GM23338 (cell line): ENCODE measurements at regions not wholly inside any gene's neighbourhood (a gene's known extent, or its start where the extent isn't known, plus 50 kb on each side); places are given as distances from the start of the nearest gene placed in this dataset.

Experiments
- ATAC-seq: fragments of 200-7000 bp; cut with Tn5 transposase; 3 replicates; pipeline ENCODE4 v1.9.1; 2020
- DNase-seq: peaks from one replicate; pipeline ENCODE4 v3.0.0-alpha.2; 2015; ENCODE audit warnings: low spot score
- H2AFZ ChIP-seq: fragments of 200-600 bp; sonication (generic); 2 replicates; pipeline ENCODE4 v1.8.0; 2016; ENCODE audit warnings: antibody characterized with exemption, mild to moderate bottlenecking, moderate library complexity
- H3F3A ChIP-seq: fragments of 200-600 bp; sonication (generic); replicated peaks from 2 replicates; pipeline ENCODE4 v1.8.0; 2017; ENCODE audit warnings: antibody characterized with exemption, mixed run types, low read depth
- H3K27ac ChIP-seq: fragments of 200-600 bp; sonication (generic); 2 replicates; pipeline ENCODE4 v1.6.1; 2016; ENCODE audit warnings: low read depth
- H3K27me3 ChIP-seq: fragments of 200-600 bp; sonication (generic); 2 replicates; pipeline ENCODE4 v1.8.0; 2016; ENCODE audit warnings: mild to moderate bottlenecking, mixed run types, moderate library complexity; ENCODE audit not compliant: insufficient read depth
- H3K36me3 ChIP-seq: fragments of 200-600 bp; sonication (generic); 2 replicates; pipeline ENCODE4 v1.8.0; 2016; ENCODE audit warnings: mild to moderate bottlenecking; ENCODE audit not compliant: insufficient read depth
- H3K4me1 ChIP-seq: fragments of 200-600 bp; sonication (generic); 2 replicates; pipeline ENCODE4 v1.8.0; 2016; ENCODE audit warnings: mild to moderate bottlenecking, moderate library complexity; ENCODE audit not compliant: insufficient read depth
- H3K4me2 ChIP-seq: fragments of 200-600 bp; sonication (generic); 2 replicates; pipeline ENCODE4 v1.7.1; 2017; ENCODE audit warnings: mixed run types
- H3K4me3 ChIP-seq: fragments of 200-600 bp; sonication (generic); 2 replicates; pipeline ENCODE4 v1.6.1; 2016; ENCODE audit warnings: mixed run types
- H3K79me2 ChIP-seq: fragments of 200-600 bp; sonication (generic); replicated peaks from 2 replicates; pipeline ENCODE4 v1.8.0; 2017; ENCODE audit warnings: mild to moderate bottlenecking; ENCODE audit not compliant: insufficient read depth
- H3K9me2 ChIP-seq: fragments of 200-600 bp; sonication (generic); 2 replicates; pipeline ENCODE4 v1.8.0; 2017; ENCODE audit not compliant: insufficient read depth
- H4K20me1 ChIP-seq: fragments of 200-600 bp; sonication (generic); replicated peaks from 2 replicates; pipeline ENCODE4 v1.8.0; 2017; ENCODE audit warnings: mild to moderate bottlenecking; ENCODE audit not compliant: insufficient read depth
- H3K27ac Mint-ChIP-seq: 2 replicates; pipeline ENCODE4 v1.8.0; 2020; ENCODE audit warnings: inconsistent platforms, mild to moderate bottlenecking, moderate library complexity, mixed read lengths
- H3K27me3 Mint-ChIP-seq: 3 replicates; pipeline ENCODE4 v1.8.0; 2022; ENCODE audit warnings: low read depth, mild to moderate bottlenecking, moderate library complexity, mixed read lengths, inconsistent platforms; ENCODE audit not compliant: insufficient read depth, poor library complexity
- H3K36me3 Mint-ChIP-seq: 3 replicates; pipeline ENCODE4 v1.8.0; 2021; ENCODE audit warnings: low read depth, mild to moderate bottlenecking, inconsistent platforms, moderate library complexity, mixed read lengths
- H3K4me1 Mint-ChIP-seq: 3 replicates; pipeline ENCODE4 v1.8.0; 2020; ENCODE audit warnings: mild to moderate bottlenecking, inconsistent platforms, mixed read lengths
- H3K4me3 Mint-ChIP-seq: 3 replicates; pipeline ENCODE4 v1.8.0; 2021; ENCODE audit warnings: moderate library complexity, mild to moderate bottlenecking, inconsistent platforms, mixed read lengths
- H3K9me3 Mint-ChIP-seq: 3 replicates; pipeline ENCODE4 v1.8.0; 2020; ENCODE audit warnings: moderate library complexity, mild to moderate bottlenecking, inconsistent platforms, mixed read lengths
- CREB1 ChIP-seq: fragments of 250-450 bp; sonication (Bioruptor Pico); IDR thresholded peaks from 2 replicates; pipeline ENCODE4 v1.5.0; 2020; ENCODE audit warnings: low read depth, mild to moderate bottlenecking, moderate library complexity
- EZH2 ChIP-seq: fragments of 200-600 bp; sonication (generic); IDR thresholded peaks from one replicate; pipeline ENCODE4 v1.8.0; 2017; ENCODE audit warnings: antibody characterized with exemption, mild to moderate bottlenecking, low read depth; ENCODE audit not compliant: unreplicated experiment
- NANOG ChIP-seq: IDR thresholded peaks from 2 replicates; pipeline ENCODE4 v1.6.1; 2016; ENCODE audit warnings: antibody characterized with exemption, borderline replicate concordance
- STAT1 ChIP-seq: IDR thresholded peaks from one replicate; pipeline ENCODE4 v1.6.1; 2016; ENCODE audit warnings: antibody characterized with exemption; ENCODE audit not compliant: unreplicated experiment
- TF ChIP-seq, protein P1 (sequence below), 2 experiments: fragments of 200-600 bp in 1 of 2; sonication (generic) in 1 of 2; conservative IDR thresholded peaks; 2 replicates each; pipeline versions ENCODE4 v1.5.1 to v1.6.1; 2016 to 2017; ENCODE audit warnings: antibody characterized with exemption in 2 of 2, low read depth in 2 of 2, mild to moderate bottlenecking in 2 of 2, moderate library complexity in 1 of 2
- TF ChIP-seq, protein P2 (sequence below): fragments of 250-450 bp; sonication (Bioruptor Pico); IDR thresholded peaks from 2 replicates; pipeline ENCODE4 v1.5.0; 2020; ENCODE audit warnings: mild to moderate bottlenecking, moderate library complexity
- TF ChIP-seq, protein P3 (sequence below): IDR thresholded peaks from one replicate; pipeline ENCODE4 v1.6.1; 2018; ENCODE audit warnings: antibody characterized with exemption; ENCODE audit not compliant: unreplicated experiment
- TF ChIP-seq, protein P4 (sequence below): IDR thresholded peaks from 2 replicates; pipeline ENCODE4 v1.6.1; 2016; ENCODE audit warnings: antibody characterized with exemption

DNA sequence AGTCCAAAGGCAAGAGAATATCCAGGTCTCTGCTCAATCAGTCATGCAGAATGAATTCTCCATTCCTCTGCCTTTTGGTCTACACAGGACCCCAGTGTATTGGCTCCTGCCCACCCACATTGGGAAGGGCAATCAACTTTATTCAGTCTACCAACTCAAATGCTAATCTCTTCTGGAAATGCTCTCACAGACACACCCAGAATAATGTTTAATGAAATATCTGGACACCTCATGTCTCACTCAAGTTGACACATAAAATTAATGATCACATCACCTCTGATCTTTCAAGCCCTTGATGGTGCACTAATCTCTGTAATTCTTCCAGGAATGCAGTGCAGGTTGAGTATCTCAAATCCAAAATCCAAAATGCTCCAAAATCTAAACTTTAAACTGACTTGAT, 315.6 kb downstream of the HRH4 start:
- H3K4me3 Mint-ChIP-seq: no peak overlapping the region
- Histone ChIP-seq H4K20me1 (no peaks in the 10 kb centered on the region), H3K4me1 (0 out of 2 replicates have a peak, but pooled peaks cover 7% of the 10 kb centered on the region), H3K36me3 (no peaks in the 10 kb centered on the region), H3F3A (no peaks in the 10 kb centered on the region), H3K4me2 (no peak overlapping the region), H2AFZ (no peak overlapping the region), H3K27ac (no peak overlapping the region), H3K4me3 (no peak overlapping the region), H3K9me2 (peaks cover 39% of the 10 kb centered on the region), H3K27me3 (no peaks in the 10 kb centered on the region), H3K79me2 (no peaks in the 10 kb centered on the region)
- no peak for TF ChIP-seq STAT1
- TF ChIP-seq, protein P1, sequence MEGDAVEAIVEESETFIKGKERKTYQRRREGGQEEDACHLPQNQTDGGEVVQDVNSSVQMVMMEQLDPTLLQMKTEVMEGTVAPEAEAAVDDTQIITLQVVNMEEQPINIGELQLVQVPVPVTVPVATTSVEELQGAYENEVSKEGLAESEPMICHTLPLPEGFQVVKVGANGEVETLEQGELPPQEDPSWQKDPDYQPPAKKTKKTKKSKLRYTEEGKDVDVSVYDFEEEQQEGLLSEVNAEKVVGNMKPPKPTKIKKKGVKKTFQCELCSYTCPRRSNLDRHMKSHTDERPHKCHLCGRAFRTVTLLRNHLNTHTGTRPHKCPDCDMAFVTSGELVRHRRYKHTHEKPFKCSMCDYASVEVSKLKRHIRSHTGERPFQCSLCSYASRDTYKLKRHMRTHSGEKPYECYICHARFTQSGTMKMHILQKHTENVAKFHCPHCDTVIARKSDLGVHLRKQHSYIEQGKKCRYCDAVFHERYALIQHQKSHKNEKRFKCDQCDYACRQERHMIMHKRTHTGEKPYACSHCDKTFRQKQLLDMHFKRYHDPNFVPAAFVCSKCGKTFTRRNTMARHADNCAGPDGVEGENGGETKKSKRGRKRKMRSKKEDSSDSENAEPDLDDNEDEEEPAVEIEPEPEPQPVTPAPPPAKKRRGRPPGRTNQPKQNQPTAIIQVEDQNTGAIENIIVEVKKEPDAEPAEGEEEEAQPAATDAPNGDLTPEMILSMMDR (conservative IDR thresholded peaks at IDR 0.05; ENCODE audit: low read depth in 2 of 2): no peak
- peaks cover 3% of the 10 kb centered on the region; the same call in 1 of the 3 replicates for H3K9me3 Mint-ChIP-seq
- ATAC-seq: no peak
- no peak for DNase-seq
- H3K36me3 Mint-ChIP-seq: no peaks in the 10 kb centered on the region; the same call in 2 of the 3 replicates
- no peaks in the 10 kb centered on the region for H3K27me3 Mint-ChIP-seq
- H3K27ac Mint-ChIP-seq: no peak overlapping the region
- H3K4me1 Mint-ChIP-seq: peaks cover 10% of the 10 kb centered on the region

DNA sequence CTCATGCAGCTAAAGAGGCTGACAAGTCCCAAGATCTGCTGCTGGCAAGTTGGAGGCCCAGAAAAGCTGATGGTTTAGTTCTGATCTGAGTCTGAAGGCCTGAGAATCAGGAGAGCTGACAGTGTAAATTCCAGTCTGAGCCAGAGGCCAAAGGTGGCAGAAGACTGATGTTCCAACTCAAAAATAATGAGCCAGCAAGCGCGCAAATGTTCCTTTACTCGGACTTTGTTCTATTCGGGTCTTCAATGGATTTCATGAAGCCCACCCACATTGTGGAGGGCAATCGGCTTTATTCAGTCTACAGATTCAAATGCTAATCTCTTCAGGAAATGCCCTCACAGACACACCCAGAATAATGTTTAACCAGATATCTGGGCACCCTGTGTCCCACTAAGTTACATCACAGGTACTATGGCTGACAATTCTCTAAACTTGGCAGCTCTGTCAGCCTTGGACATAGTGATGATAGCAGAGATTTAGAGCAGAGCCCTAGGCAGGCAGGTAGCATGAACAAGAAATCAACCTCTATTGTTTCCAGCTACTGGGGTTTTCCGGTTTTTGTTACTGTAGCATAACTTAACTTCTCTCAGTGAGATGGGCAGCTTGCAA, 318.5 kb downstream of the HRH4 start:
- Mint-ChIP-seq H3K27ac (no peak overlapping the region), H3K4me3 (no peak overlapping the region), H3K36me3 (no peaks in the 10 kb centered on the region; the same call in 2 of the 3 replicates), H3K27me3 (no peaks in the 10 kb centered on the region), H3K4me1 (peaks cover 10% of the 10 kb centered on the region), H3K9me3 (peaks cover 3% of the 10 kb centered on the region; the same call in 1 of the 3 replicates)
- H4K20me1 ChIP-seq: no peaks in the 10 kb centered on the region
- H3K9me2 ChIP-seq: peaks cover 32% of the 10 kb centered on the region
- H3K79me2 ChIP-seq: no peaks in the 10 kb centered on the region
- no peak for ATAC-seq
- H3K36me3 ChIP-seq: no peaks in the 10 kb centered on the region
- no peak for DNase-seq
- H3F3A ChIP-seq: no peaks in the 10 kb centered on the region
- H3K4me2 ChIP-seq: peak overlapping the region; percentile 64
- H3K27me3 ChIP-seq: no peaks in the 10 kb centered on the region
- H2AFZ ChIP-seq: no peak overlapping the region
- H3K4me1 ChIP-seq: 0 out of 2 replicates have a peak, but pooled peaks cover 7% of the 10 kb centered on the region
- no peak overlapping the region for H3K27ac ChIP-seq
- H3K4me3 ChIP-seq: no peak overlapping the region
- TF ChIP-seq CREB1 (CRISPR knock-in tag): no peak
- TF ChIP-seq, protein P2, sequence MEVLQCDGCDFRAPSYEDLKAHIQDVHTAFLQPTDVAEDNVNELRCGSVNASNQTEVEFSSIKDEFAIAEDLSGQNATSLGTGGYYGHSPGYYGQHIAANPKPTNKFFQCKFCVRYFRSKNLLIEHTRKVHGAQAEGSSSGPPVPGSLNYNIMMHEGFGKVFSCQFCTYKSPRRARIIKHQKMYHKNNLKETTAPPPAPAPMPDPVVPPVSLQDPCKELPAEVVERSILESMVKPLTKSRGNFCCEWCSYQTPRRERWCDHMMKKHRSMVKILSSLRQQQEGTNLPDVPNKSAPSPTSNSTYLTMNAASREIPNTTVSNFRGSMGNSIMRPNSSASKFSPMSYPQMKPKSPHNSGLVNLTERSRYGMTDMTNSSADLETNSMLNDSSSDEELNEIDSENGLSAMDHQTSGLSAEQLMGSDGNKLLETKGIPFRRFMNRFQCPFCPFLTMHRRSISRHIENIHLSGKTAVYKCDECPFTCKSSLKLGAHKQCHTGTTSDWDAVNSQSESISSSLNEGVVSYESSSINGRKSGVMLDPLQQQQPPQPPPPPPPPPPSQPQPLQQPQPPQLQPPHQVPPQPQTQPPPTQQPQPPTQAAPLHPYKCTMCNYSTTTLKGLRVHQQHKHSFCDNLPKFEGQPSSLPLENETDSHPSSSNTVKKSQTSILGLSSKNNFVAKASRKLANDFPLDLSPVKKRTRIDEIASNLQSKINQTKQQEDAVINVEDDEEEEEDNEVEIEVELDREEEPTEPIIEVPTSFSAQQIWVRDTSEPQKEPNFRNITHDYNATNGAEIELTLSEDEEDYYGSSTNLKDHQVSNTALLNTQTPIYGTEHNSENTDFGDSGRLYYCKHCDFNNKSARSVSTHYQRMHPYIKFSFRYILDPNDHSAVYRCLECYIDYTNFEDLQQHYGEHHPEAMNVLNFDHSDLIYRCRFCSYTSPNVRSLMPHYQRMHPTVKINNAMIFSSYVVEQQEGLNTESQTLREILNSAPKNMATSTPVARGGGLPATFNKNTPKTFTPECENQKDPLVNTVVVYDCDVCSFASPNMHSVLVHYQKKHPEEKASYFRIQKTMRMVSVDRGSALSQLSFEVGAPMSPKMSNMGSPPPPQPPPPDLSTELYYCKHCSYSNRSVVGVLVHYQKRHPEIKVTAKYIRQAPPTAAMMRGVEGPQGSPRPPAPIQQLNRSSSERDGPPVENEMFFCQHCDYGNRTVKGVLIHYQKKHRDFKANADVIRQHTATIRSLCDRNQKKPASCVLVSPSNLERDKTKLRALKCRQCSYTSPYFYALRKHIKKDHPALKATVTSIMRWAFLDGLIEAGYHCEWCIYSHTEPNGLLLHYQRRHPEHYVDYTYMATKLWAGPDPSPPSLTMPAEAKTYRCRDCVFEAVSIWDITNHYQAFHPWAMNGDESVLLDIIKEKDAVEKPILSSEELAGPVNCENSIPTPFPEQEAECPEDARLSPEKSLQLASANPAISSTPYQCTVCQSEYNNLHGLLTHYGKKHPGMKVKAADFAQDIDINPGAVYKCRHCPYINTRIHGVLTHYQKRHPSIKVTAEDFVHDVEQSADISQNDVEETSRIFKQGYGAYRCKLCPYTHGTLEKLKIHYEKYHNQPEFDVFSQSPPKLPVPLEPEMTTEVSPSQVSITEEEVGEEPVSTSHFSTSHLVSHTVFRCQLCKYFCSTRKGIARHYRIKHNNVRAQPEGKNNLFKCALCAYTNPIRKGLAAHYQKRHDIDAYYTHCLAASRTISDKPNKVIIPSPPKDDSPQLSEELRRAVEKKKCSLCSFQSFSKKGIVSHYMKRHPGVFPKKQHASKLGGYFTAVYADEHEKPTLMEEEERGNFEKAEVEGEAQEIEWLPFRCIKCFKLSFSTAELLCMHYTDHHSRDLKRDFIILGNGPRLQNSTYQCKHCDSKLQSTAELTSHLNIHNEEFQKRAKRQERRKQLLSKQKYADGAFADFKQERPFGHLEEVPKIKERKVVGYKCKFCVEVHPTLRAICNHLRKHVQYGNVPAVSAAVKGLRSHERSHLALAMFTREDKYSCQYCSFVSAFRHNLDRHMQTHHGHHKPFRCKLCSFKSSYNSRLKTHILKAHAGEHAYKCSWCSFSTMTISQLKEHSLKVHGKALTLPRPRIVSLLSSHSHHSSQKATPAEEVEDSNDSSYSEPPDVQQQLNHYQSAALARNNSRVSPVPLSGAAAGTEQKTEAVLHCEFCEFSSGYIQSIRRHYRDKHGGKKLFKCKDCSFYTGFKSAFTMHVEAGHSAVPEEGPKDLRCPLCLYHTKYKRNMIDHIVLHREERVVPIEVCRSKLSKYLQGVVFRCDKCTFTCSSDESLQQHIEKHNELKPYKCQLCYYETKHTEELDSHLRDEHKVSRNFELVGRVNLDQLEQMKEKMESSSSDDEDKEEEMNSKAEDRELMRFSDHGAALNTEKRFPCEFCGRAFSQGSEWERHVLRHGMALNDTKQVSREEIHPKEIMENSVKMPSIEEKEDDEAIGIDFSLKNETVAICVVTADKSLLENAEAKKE: no peak
- TF ChIP-seq, protein P3, sequence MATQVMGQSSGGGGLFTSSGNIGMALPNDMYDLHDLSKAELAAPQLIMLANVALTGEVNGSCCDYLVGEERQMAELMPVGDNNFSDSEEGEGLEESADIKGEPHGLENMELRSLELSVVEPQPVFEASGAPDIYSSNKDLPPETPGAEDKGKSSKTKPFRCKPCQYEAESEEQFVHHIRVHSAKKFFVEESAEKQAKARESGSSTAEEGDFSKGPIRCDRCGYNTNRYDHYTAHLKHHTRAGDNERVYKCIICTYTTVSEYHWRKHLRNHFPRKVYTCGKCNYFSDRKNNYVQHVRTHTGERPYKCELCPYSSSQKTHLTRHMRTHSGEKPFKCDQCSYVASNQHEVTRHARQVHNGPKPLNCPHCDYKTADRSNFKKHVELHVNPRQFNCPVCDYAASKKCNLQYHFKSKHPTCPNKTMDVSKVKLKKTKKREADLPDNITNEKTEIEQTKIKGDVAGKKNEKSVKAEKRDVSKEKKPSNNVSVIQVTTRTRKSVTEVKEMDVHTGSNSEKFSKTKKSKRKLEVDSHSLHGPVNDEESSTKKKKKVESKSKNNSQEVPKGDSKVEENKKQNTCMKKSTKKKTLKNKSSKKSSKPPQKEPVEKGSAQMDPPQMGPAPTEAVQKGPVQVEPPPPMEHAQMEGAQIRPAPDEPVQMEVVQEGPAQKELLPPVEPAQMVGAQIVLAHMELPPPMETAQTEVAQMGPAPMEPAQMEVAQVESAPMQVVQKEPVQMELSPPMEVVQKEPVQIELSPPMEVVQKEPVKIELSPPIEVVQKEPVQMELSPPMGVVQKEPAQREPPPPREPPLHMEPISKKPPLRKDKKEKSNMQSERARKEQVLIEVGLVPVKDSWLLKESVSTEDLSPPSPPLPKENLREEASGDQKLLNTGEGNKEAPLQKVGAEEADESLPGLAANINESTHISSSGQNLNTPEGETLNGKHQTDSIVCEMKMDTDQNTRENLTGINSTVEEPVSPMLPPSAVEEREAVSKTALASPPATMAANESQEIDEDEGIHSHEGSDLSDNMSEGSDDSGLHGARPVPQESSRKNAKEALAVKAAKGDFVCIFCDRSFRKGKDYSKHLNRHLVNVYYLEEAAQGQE: no peak
- no peak for TF ChIP-seq STAT1
- TF ChIP-seq, protein P4, sequence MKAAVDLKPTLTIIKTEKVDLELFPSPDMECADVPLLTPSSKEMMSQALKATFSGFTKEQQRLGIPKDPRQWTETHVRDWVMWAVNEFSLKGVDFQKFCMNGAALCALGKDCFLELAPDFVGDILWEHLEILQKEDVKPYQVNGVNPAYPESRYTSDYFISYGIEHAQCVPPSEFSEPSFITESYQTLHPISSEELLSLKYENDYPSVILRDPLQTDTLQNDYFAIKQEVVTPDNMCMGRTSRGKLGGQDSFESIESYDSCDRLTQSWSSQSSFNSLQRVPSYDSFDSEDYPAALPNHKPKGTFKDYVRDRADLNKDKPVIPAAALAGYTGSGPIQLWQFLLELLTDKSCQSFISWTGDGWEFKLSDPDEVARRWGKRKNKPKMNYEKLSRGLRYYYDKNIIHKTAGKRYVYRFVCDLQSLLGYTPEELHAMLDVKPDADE: no peak
- TF ChIP-seq EZH2: no peak
- TF ChIP-seq NANOG: no peak
